Caco-2 (cell line): ENCODE measurements at regions not wholly inside any gene's neighbourhood (a gene's known extent, or its start where the extent isn't known, plus 50 kb on each side); places are given as distances from the start of the nearest gene placed in this dataset.

Experiments
- BruUV-seq: library from RNA; stranded (reverse); fragments of 400-500 nt; replicated peaks from 2 replicates; lab custom pipeline; 2021; lab: Mats Ljungman, UMichigan
- CTCF ChIA-PET: fragments of 300-600 bp; sonication (Branson Sonifier 250); formaldehyde crosslinking; loops from one replicate; lab custom pipeline; 2022; ENCODE audit warnings: antibody characterized with exemption; lab: Charles Lee
- POLR2A ChIA-PET: fragments of 300-600 bp; sonication (Branson Sonifier 250); formaldehyde crosslinking; loops from one replicate; lab custom pipeline; 2022; ENCODE audit warnings: antibody characterized with exemption; lab: Charles Lee
- DNase-seq, 2 experiments: peaks; one replicate each; pipeline versions ENCODE4 v3.0.0 to v3.0.0-alpha.2; 2020 to 2022
- H3K27me3 ChIP-seq: replicated peaks from 2 replicates; pipeline ENCODE4 v1.6.0; 2011; ENCODE audit warnings: low read length; ENCODE audit not compliant: control insufficient read depth, insufficient read depth
- H3K36me3 ChIP-seq: 2 replicates; pipeline ENCODE4 v1.5.1; 2011; ENCODE audit warnings: low read length; ENCODE audit not compliant: control insufficient read depth, insufficient read depth
- H3K4me1 ChIP-seq: fragments of 250-450 bp; sonication (Bioruptor Pico); 2 replicates; pipeline ENCODE4 v1.5.1; 2020; ENCODE audit warnings: mild to moderate bottlenecking
- H3K4me3 ChIP-seq: 2 replicates; pipeline ENCODE4 v1.5.1; 2011; ENCODE audit warnings: low read depth, mild to moderate bottlenecking, control low read depth, low read length
- H3K9me3 ChIP-seq: fragments of 250-450 bp; sonication (Bioruptor Pico); 2 replicates; pipeline ENCODE4 v1.5.1; 2020; ENCODE audit warnings: mild to moderate bottlenecking, moderate library complexity
- H3K27ac Mint-ChIP-seq: one replicate; pipeline ENCODE4 v1.8.0; 2022; ENCODE audit warnings: mixed read lengths; ENCODE audit not compliant: unreplicated experiment
- H3K27me3 Mint-ChIP-seq: one replicate; pipeline ENCODE4 v1.8.0; 2022; ENCODE audit warnings: mixed read lengths; ENCODE audit not compliant: insufficient read depth, unreplicated experiment
- H3K36me3 Mint-ChIP-seq: one replicate; pipeline ENCODE4 v1.8.0; 2022; ENCODE audit warnings: mild to moderate bottlenecking, mixed read lengths; ENCODE audit not compliant: insufficient read depth, unreplicated experiment
- H3K4me1 Mint-ChIP-seq: one replicate; pipeline ENCODE4 v1.8.0; 2022; ENCODE audit warnings: low read depth, mixed read lengths; ENCODE audit not compliant: unreplicated experiment
- H3K4me3 Mint-ChIP-seq: one replicate; pipeline ENCODE4 v1.8.0; 2022; ENCODE audit warnings: mild to moderate bottlenecking, moderate library complexity, mixed read lengths; ENCODE audit not compliant: unreplicated experiment
- H3K9me3 Mint-ChIP-seq: one replicate; pipeline ENCODE4 v1.8.0; 2022; ENCODE audit warnings: mixed read lengths; ENCODE audit not compliant: unreplicated experiment
- intact Hi-C: fragments of 100-400 bp; cut with micrococcal nuclease; formaldehyde crosslinking; loops from one replicate; pipeline ENCODE4 v1.10.0; 2022; ENCODE audit not compliant: unreplicated experiment
- TF ChIP-seq, protein P1 (sequence below), 2 experiments: fragments of 200-600 bp in 1 of 2; IDR thresholded peaks; 1 replicate in 1 of 2; 2 replicates in 1 of 2; pipeline versions ENCODE4 v1.5.1 to v1.8.0; 2011 to 2022; ENCODE audit warnings: antibody characterized with exemption in 1 of 2, control low read depth in 1 of 2, inconsistent platforms in 1 of 2, low read depth in 1 of 2, low read length in 1 of 2, mild to moderate bottlenecking in 1 of 2, moderate library complexity in 1 of 2; ENCODE audit not compliant: insufficient read depth in 1 of 2, severe bottlenecking in 1 of 2, unreplicated experiment in 1 of 2

- H3K9me3 Mint-ChIP-seq = peaks cover 14% of the 10 kb centered on the region
- BruUV-seq = no TSS peak
- intact Hi-C loops = no loop called here
These were observed 604.9 kb upstream of the CFAP20DC start for GRCh38 chr3:59654480-59655417.

GRCh38 chr3:59654123-59654479, 604.3 kb upstream of the CFAP20DC start:
- Histone ChIP-seq H3K27me3 (no peaks in the 10 kb centered on the region), H3K4me3 (no peak overlapping the region), H3K9me3 (no peaks in the 10 kb centered on the region), H3K4me1 (no peaks in the 10 kb centered on the region), H3K36me3 (no peaks in the 10 kb centered on the region)
- H3K36me3 Mint-ChIP-seq = no peaks in the 10 kb centered on the region
- no peak overlapping the region for H3K27ac Mint-ChIP-seq
- no TSS peak for BruUV-seq
- peaks cover 3% of the 10 kb centered on the region for H3K27me3 Mint-ChIP-seq
- no peak for DNase-seq
- POLR2A ChIA-PET = no interaction called here
- CTCF ChIA-PET = no interaction called here
- H3K4me1 Mint-ChIP-seq = no peaks in the 10 kb centered on the region
- intact Hi-C loops = no loop called here
- peaks cover 19% of the 10 kb centered on the region for H3K9me3 Mint-ChIP-seq
- TF ChIP-seq, protein P1, sequence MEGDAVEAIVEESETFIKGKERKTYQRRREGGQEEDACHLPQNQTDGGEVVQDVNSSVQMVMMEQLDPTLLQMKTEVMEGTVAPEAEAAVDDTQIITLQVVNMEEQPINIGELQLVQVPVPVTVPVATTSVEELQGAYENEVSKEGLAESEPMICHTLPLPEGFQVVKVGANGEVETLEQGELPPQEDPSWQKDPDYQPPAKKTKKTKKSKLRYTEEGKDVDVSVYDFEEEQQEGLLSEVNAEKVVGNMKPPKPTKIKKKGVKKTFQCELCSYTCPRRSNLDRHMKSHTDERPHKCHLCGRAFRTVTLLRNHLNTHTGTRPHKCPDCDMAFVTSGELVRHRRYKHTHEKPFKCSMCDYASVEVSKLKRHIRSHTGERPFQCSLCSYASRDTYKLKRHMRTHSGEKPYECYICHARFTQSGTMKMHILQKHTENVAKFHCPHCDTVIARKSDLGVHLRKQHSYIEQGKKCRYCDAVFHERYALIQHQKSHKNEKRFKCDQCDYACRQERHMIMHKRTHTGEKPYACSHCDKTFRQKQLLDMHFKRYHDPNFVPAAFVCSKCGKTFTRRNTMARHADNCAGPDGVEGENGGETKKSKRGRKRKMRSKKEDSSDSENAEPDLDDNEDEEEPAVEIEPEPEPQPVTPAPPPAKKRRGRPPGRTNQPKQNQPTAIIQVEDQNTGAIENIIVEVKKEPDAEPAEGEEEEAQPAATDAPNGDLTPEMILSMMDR (IDR thresholded peaks at IDR 0.05; ENCODE audit: insufficient read depth in 1 of 2, low read depth in 1 of 2, low read length in 1 of 2, severe bottlenecking in 1 of 2, unreplicated experiment in 1 of 2) = no peak
- H3K4me3 Mint-ChIP-seq = no peak overlapping the region

More at GRCh38 chr3:59654480-59655417, 604.9 kb upstream of the CFAP20DC start:
- ChIA-PET POLR2A (no interaction called here), CTCF (no interaction called here)
- no peaks in the 10 kb centered on the region for H3K36me3 ChIP-seq
- no peaks in the 10 kb centered on the region for H3K9me3 ChIP-seq
- DNase-seq = no peak
- no peak overlapping the region for H3K4me3 ChIP-seq
- TF ChIP-seq, protein P1 (IDR thresholded peaks at IDR 0.05; ENCODE audit: insufficient read depth in 1 of 2, low read depth in 1 of 2, low read length in 1 of 2, severe bottlenecking in 1 of 2, unreplicated experiment in 1 of 2) = no peak
- no peaks in the 10 kb centered on the region for H3K4me1 ChIP-seq
- H3K36me3 Mint-ChIP-seq = no peaks in the 10 kb centered on the region
- H3K4me3 Mint-ChIP-seq = no peak overlapping the region
- no peaks in the 10 kb centered on the region for H3K4me1 Mint-ChIP-seq
- H3K27ac Mint-ChIP-seq = no peak overlapping the region
- H3K27me3 ChIP-seq = no peaks in the 10 kb centered on the region
- H3K27me3 Mint-ChIP-seq = peaks cover 3% of the 10 kb centered on the region

DNA sequence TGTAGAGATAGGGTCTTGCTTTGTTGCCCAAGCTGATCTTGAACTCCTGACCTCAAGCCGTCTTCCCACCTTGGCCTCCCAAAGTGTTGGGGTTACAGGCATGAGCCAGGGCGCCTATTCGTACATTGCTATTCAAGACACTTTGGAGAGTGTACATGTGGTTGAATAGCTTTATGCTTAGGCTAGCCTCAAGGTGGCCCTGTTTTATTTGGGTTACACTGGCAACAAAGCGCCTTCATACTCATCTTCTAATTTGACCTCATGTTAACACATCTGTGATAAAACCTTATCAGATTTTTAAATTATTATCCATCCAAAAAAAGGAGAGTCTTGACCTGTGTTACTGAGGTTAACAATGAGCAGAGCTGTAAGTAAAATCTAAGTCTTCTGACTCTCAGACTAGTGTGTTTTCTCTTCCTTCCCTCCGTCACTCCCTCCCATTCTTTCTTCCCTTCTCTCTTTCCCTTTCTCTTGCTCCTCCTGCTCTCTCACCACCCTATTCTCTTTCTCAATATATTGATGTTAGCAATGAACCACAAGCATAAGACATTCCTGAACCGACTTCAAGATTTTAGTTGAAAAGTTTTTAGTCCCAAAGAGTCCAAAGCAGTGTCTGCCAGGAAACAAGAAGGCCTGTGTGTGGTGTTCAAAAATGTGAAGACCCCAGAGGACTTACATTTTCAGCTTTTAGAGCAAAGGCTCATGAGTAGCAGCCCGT, 603.7 kb upstream of the CFAP20DC start:
- POLR2A ChIA-PET = no interaction called here
- CTCF ChIA-PET = no interaction called here

More for the DNA sequence above, 603.7 kb upstream of the CFAP20DC start:
- no peak overlapping the region for H3K4me3 Mint-ChIP-seq
- H3K27me3 Mint-ChIP-seq = peaks cover 3% of the 10 kb centered on the region
- TF ChIP-seq, protein P1 (IDR thresholded peaks at IDR 0.05; ENCODE audit: insufficient read depth in 1 of 2, low read depth in 1 of 2, low read length in 1 of 2, severe bottlenecking in 1 of 2, unreplicated experiment in 1 of 2) = no peak
- Histone ChIP-seq H3K4me3 (no peak overlapping the region), H3K4me1 (no peaks in the 10 kb centered on the region), H3K9me3 (no peaks in the 10 kb centered on the region), H3K36me3 (no peaks in the 10 kb centered on the region), H3K27me3 (no peaks in the 10 kb centered on the region)
- no peak for DNase-seq
- H3K4me1 Mint-ChIP-seq = no peaks in the 10 kb centered on the region
- BruUV-seq = no TSS peak
- no peaks in the 10 kb centered on the region for H3K36me3 Mint-ChIP-seq
- H3K27ac Mint-ChIP-seq = no peak overlapping the region
- H3K9me3 Mint-ChIP-seq = peaks cover 19% of the 10 kb centered on the region
- intact Hi-C loops = no loop called here
